Keratinocyte (primary cell): ENCODE measurements at regions not wholly inside any gene's neighbourhood (a gene's known extent, or its start where the extent isn't known, plus 50 kb on each side); places are given as distances from the start of the nearest gene placed in this dataset.

Source experiments
- CTCF ChIP-seq, 3 experiments: IDR thresholded peaks in 1 of 3; conservative IDR thresholded peaks in 1 of 3; optimal IDR thresholded peaks in 1 of 3; 2 replicates in 2 of 3; 3 replicates in 1 of 3; pipeline versions ENCODE3 to v1.5.1; 2011; ENCODE audit warnings: low read length in 3 of 3, mild to moderate bottlenecking in 3 of 3, moderate library complexity in 2 of 3, control low read depth in 1 of 3, inconsistent platforms in 1 of 3; ENCODE audit not compliant: insufficient read depth in 2 of 3; ENCODE audit errors: extremely low read depth in 1 of 3
- EZH2 ChIP-seq: IDR thresholded peaks from one replicate; pipeline ENCODE4 v1.6.1; 2012; ENCODE audit warnings: inconsistent platforms, mild to moderate bottlenecking, low read length, moderate library complexity

DNA sequence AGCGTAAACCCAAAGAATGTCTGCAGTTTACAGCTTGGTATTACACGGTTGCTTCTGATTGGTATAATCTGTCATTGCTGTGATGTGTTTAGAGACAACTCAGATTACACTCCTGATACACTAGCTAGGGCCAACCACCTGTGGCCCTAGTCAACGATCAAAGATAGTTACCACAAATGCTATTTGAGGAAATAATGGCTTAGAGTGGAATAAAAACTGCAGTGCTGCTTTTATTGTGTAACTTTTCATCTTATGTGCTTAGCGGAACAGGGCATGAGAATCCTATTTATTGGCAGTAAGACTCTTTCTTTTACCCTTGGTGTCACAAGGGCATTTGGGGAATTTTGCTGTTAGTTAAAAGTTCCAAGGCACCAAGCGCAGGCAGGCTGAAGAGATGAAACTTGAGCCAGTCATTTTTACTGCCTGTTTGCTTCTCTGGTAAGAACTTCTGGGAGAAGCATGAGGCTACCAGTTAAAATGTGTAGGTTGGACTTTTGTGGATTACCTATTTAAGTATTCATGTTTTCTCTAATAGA is 363.3 kb downstream of the KCNRG start:
- TF ChIP-seq CTCF (optimal IDR thresholded peaks at IDR 0.05 in 1 of 3, IDR thresholded peaks at IDR 0.05 in 1 of 3, conservative IDR thresholded peaks at IDR 0.05 in 1 of 3; ENCODE audit: extremely low read depth in 1 of 3, insufficient read depth in 2 of 3, low read length in 3 of 3) (no peak), EZH2 (no peak)
